Stomach (tissue), 4 donors: ENCODE measurements at regions not wholly inside any gene's neighbourhood (a gene's known extent, or its start where the extent isn't known, plus 50 kb on each side); places are given as distances from the start of the nearest gene placed in this dataset.

Experiments
- POLR2A ChIP-seq, 4 donors: fragments of 450-650 bp; IDR thresholded peaks; one replicate each; pipeline ENCODE4 v1.6.1; 2016; ENCODE audit warnings: antibody characterized with exemption in 4 of 4, control low read depth in 2 of 4, mild to moderate bottlenecking in 1 of 4, moderate library complexity in 1 of 4
- TF ChIP-seq, protein P1 (sequence below), 7 experiments: fragments of 450-650 bp in 4 of 7; fragments of 200-600 bp in 3 of 7; sonication (generic) in 3 of 7; IDR thresholded peaks; one replicate each; pipeline ENCODE4 v1.5.1; 2016 to 2019; ENCODE audit warnings: antibody characterized with exemption in 7 of 7, control low read depth in 2 of 7, mild to moderate bottlenecking in 1 of 7

DNA sequence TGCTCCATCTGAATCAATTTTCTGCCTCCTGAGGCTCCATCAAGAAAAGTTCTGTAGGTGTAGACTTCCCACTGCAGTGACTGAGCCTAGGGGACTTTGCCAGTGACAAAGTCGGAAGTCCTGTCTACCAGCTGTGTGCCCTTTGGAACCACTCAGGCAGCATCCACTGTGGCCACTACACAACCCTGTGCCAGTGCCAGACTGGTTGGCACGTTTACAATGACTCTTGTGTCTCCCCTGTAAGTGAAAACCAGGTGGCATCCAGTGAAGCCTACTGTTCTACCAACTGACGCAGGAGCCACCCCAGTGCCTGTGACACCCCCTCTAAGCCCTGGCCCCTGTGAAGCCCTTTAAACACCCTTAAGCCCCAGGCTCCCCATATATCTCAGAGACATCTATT, 132.1 kb upstream of the SERPINE2 start:
- TF ChIP-seq, protein P1, sequence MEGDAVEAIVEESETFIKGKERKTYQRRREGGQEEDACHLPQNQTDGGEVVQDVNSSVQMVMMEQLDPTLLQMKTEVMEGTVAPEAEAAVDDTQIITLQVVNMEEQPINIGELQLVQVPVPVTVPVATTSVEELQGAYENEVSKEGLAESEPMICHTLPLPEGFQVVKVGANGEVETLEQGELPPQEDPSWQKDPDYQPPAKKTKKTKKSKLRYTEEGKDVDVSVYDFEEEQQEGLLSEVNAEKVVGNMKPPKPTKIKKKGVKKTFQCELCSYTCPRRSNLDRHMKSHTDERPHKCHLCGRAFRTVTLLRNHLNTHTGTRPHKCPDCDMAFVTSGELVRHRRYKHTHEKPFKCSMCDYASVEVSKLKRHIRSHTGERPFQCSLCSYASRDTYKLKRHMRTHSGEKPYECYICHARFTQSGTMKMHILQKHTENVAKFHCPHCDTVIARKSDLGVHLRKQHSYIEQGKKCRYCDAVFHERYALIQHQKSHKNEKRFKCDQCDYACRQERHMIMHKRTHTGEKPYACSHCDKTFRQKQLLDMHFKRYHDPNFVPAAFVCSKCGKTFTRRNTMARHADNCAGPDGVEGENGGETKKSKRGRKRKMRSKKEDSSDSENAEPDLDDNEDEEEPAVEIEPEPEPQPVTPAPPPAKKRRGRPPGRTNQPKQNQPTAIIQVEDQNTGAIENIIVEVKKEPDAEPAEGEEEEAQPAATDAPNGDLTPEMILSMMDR (IDR thresholded peaks at IDR 0.05): no peak
- no peak for TF ChIP-seq POLR2A (IDR thresholded peaks at IDR 0.05)
